HG03469 (cell line): ENCODE measurements at regions not wholly inside any gene's neighbourhood (a gene's known extent, or its start where the extent isn't known, plus 50 kb on each side); places are given as distances from the start of the nearest gene placed in this dataset.
"Not testable (repeated sequence)": the region's sequence is repeated elsewhere in the genome, so short reads cannot be mapped to it uniquely, and the experiment has no call there.

Source experiments
- ATAC-seq: cut with Tn5 transposase; IDR thresholded peaks from one replicate; pipeline ENCODE4 v1.9.1; 2021; ENCODE audit warnings: mild to moderate bottlenecking, moderate library complexity, moderate number of reproducible peaks; ENCODE audit not compliant: unreplicated experiment

GRCh38 chr3:30319713-30320112 is 286.7 kb upstream of the TGFBR2 start:
- peak; percentile 97 for ATAC-seq

GRCh38 chr3:30320392-30320791 is 286.0 kb upstream of the TGFBR2 start:
- ATAC-seq = no peak

GRCh38 chr3:30321065-30321464 is 285.3 kb upstream of the TGFBR2 start:
- ATAC-seq = no peak

GRCh38 chr3:30323649-30324048 is 282.8 kb upstream of the TGFBR2 start:
- ATAC-seq = not testable (repeated sequence)

GRCh38 chr3:30324587-30324986 is 281.8 kb upstream of the TGFBR2 start:
- no peak for ATAC-seq

- not testable (repeated sequence) for ATAC-seq
Measured at GRCh38 chr3:30327976-30328375, 278.4 kb upstream of the TGFBR2 start.

- ATAC-seq = not testable (repeated sequence)
Measured at GRCh38 chr3:30328935-30329334, 277.5 kb upstream of the TGFBR2 start.

- ATAC-seq = no peak
Measured at GRCh38 chr3:30331519-30331918, 274.9 kb upstream of the TGFBR2 start.

GRCh38 chr3:30332196-30333021 is 274.0 kb upstream of the TGFBR2 start:
- no peak for ATAC-seq

- ATAC-seq = no peak
Measured at GRCh38 chr3:30333143-30333542, 273.3 kb upstream of the TGFBR2 start.

- ATAC-seq = no peak
Measured at GRCh38 chr3:30333903-30334302, 272.5 kb upstream of the TGFBR2 start.

GRCh38 chr3:30340500-30340899 is 265.9 kb upstream of the TGFBR2 start:
- no peak for ATAC-seq

- no peak for ATAC-seq
Measured at GRCh38 chr3:30341079-30341478, 265.3 kb upstream of the TGFBR2 start.

GRCh38 chr3:30341851-30342250 is 264.6 kb upstream of the TGFBR2 start:
- ATAC-seq = no peak

- ATAC-seq = no peak
Measured at GRCh38 chr3:30342318-30343060, 263.9 kb upstream of the TGFBR2 start.

- ATAC-seq = no peak
Measured at GRCh38 chr3:30343067-30343831, 263.2 kb upstream of the TGFBR2 start.

GRCh38 chr3:30343861-30344260 is 262.5 kb upstream of the TGFBR2 start:
- ATAC-seq = no peak

- no peak for ATAC-seq
Measured at GRCh38 chr3:30344288-30344687, 262.1 kb upstream of the TGFBR2 start.

- ATAC-seq = no peak
Measured at GRCh38 chr3:30346933-30347320, 259.5 kb upstream of the TGFBR2 start.

GRCh38 chr3:30347679-30348216 is 258.7 kb upstream of the TGFBR2 start:
- peak; percentile 89 for ATAC-seq

- ATAC-seq = no peak
Measured at GRCh38 chr3:30349507-30349906, 256.9 kb upstream of the TGFBR2 start.
